NT2/D1 (cell line): ENCODE measurements at regions not wholly inside any gene's neighbourhood (a gene's known extent, or its start where the extent isn't known, plus 50 kb on each side); places are given as distances from the start of the nearest gene placed in this dataset.

ENCODE experiments used
- DNase-seq: peaks from one replicate; pipeline ENCODE4 v3.0.0-alpha.2; 2011; ENCODE audit warnings: low read depth, low spot score
- H3K27me3 ChIP-seq: 2 replicates; pipeline ENCODE4 v1.6.0; 2011; ENCODE audit warnings: mild to moderate bottlenecking; ENCODE audit not compliant: insufficient read length, insufficient read depth
- H3K36me3 ChIP-seq: 2 replicates; pipeline ENCODE4 v1.6.1; 2011; ENCODE audit warnings: mild to moderate bottlenecking, low read length, mixed read lengths; ENCODE audit not compliant: insufficient read depth, insufficient read length
- H3K4me1 ChIP-seq: 2 replicates; pipeline ENCODE4 v1.5.1; 2011; ENCODE audit not compliant: insufficient read depth, insufficient read length
- H3K4me3 ChIP-seq: 2 replicates; pipeline ENCODE4 v1.5.1; 2011; ENCODE audit warnings: low read depth; ENCODE audit not compliant: insufficient read length
- H3K9ac ChIP-seq: 2 replicates; pipeline ENCODE4 v1.6.0; 2011; ENCODE audit warnings: low read depth; ENCODE audit not compliant: insufficient read length
- H3K9me3 ChIP-seq: 2 replicates; pipeline ENCODE4 v1.5.1; 2011; ENCODE audit warnings: mild to moderate bottlenecking, low read length; ENCODE audit not compliant: insufficient read depth
- SUZ12 ChIP-seq: IDR thresholded peaks from 2 replicates; pipeline ENCODE4 v1.6.1; 2011; ENCODE audit not compliant: insufficient read length, insufficient read depth; ENCODE audit errors: extremely low read depth
- YY1 ChIP-seq: IDR thresholded peaks from 2 replicates; pipeline ENCODE4 v1.6.1; 2011; ENCODE audit not compliant: insufficient read length, insufficient read depth
- ZNF274 ChIP-seq: IDR thresholded peaks from 2 replicates; pipeline ENCODE4 v1.6.1; 2011; ENCODE audit warnings: mild to moderate bottlenecking, low read depth, low read length

- TF ChIP-seq ZNF274 (no peak), SUZ12 (no peak), YY1 (no peak)
- DNase-seq, result no peak
- no peak overlapping the region for H3K4me3 ChIP-seq
- H3K9ac ChIP-seq, result no peak overlapping the region
- no peaks in the 10 kb centered on the region for H3K27me3 ChIP-seq
- no peaks in the 10 kb centered on the region for H3K9me3 ChIP-seq
- peaks cover 5% of the 10 kb centered on the region for H3K4me1 ChIP-seq
- no peaks in the 10 kb centered on the region for H3K36me3 ChIP-seq
These were observed 142.5 kb upstream of the GATA6 start for GRCh38 chr18:22026889-22027288.

- Histone ChIP-seq H3K4me3 (no peak overlapping the region), H3K4me1 (peaks cover 5% of the 10 kb centered on the region), H3K9ac (no peak overlapping the region), H3K36me3 (no peaks in the 10 kb centered on the region), H3K9me3 (no peaks in the 10 kb centered on the region), H3K27me3 (no peaks in the 10 kb centered on the region)
- DNase-seq, result no peak
- TF ChIP-seq YY1 (no peak), SUZ12 (no peak), ZNF274 (no peak)
These were observed 137.8 kb upstream of the GATA6 start for GRCh38 chr18:22031611-22032010.

GRCh38 chr18:22032392-22032961, 136.9 kb upstream of the GATA6 start:
- Histone ChIP-seq H3K4me1 (no peaks in the 10 kb centered on the region), H3K36me3 (no peaks in the 10 kb centered on the region), H3K9me3 (no peaks in the 10 kb centered on the region), H3K9ac (no peak overlapping the region), H3K27me3 (no peaks in the 10 kb centered on the region), H3K4me3 (no peak overlapping the region)
- TF ChIP-seq YY1, result no peak
- DNase-seq, result no peak

GRCh38 chr18:22033085-22033484, 136.3 kb upstream of the GATA6 start:
- H3K9ac ChIP-seq, result no peak overlapping the region
- H3K4me3 ChIP-seq, result no peak overlapping the region
- no peaks in the 10 kb centered on the region for H3K27me3 ChIP-seq
- no peaks in the 10 kb centered on the region for H3K4me1 ChIP-seq
- no peak for TF ChIP-seq ZNF274
- TF ChIP-seq YY1, result no peak
- no peak for TF ChIP-seq SUZ12
- no peaks in the 10 kb centered on the region for H3K9me3 ChIP-seq
- no peak for DNase-seq
- H3K36me3 ChIP-seq, result no peaks in the 10 kb centered on the region

GRCh38 chr18:22034276-22034675, 135.1 kb upstream of the GATA6 start:
- Histone ChIP-seq H3K9me3 (no peaks in the 10 kb centered on the region), H3K4me3 (no peak overlapping the region), H3K4me1 (no peaks in the 10 kb centered on the region), H3K36me3 (no peaks in the 10 kb centered on the region), H3K27me3 (no peaks in the 10 kb centered on the region), H3K9ac (no peak overlapping the region)
- TF ChIP-seq ZNF274, result no peak
- no peak for TF ChIP-seq SUZ12
- TF ChIP-seq YY1, result no peak
- DNase-seq, result no peak

GRCh38 chr18:22040533-22040932, 128.9 kb upstream of the GATA6 start:
- TF ChIP-seq YY1, result no peak
- TF ChIP-seq ZNF274, result no peak
- no peak for TF ChIP-seq SUZ12
- no peaks in the 10 kb centered on the region for H3K4me1 ChIP-seq
- no peak for DNase-seq
- no peaks in the 10 kb centered on the region for H3K27me3 ChIP-seq
- H3K36me3 ChIP-seq, result no peaks in the 10 kb centered on the region
- no peak overlapping the region for H3K9ac ChIP-seq
- no peak overlapping the region for H3K4me3 ChIP-seq
- H3K9me3 ChIP-seq, result no peaks in the 10 kb centered on the region

- Histone ChIP-seq H3K36me3 (no peaks in the 10 kb centered on the region), H3K9me3 (no peaks in the 10 kb centered on the region), H3K4me1 (no peaks in the 10 kb centered on the region), H3K9ac (no peak overlapping the region), H3K4me3 (no peak overlapping the region), H3K27me3 (no peaks in the 10 kb centered on the region)
- DNase-seq, result no peak
- TF ChIP-seq SUZ12 (no peak), ZNF274 (no peak), YY1 (no peak)
These were observed 125.6 kb upstream of the GATA6 start for GRCh38 chr18:22043837-22044236.
